Upper lobe of right lung (tissue), 1 donor: ENCODE measurements at regions not wholly inside any gene's neighbourhood (a gene's known extent, or its start where the extent isn't known, plus 50 kb on each side); places are given as distances from the start of the nearest gene placed in this dataset.

Source experiments
- ATAC-seq: fragments of 200-7000 bp; cut with Tn5 transposase; one replicate; pipeline ENCODE4 v1.9.1; 2020; ENCODE audit warnings: mild to moderate bottlenecking, moderate library complexity
- DNase-seq: peaks from one replicate; pipeline ENCODE4 v3.0.0-alpha.2; 2020
- H3K27ac ChIP-seq: fragments of 200-600 bp; one replicate; pipeline ENCODE4 v1.8.0; 2022
- H3K27me3 ChIP-seq: fragments of 200-600 bp; one replicate; pipeline ENCODE4 v1.8.0; 2022; ENCODE audit warnings: mild to moderate bottlenecking
- H3K36me3 ChIP-seq: fragments of 200-600 bp; one replicate; pipeline ENCODE4 v1.8.0; 2022
- H3K4me1 ChIP-seq: fragments of 200-600 bp; one replicate; pipeline ENCODE4 v1.8.0; 2022
- H3K4me3 ChIP-seq: fragments of 200-600 bp; one replicate; pipeline ENCODE4 v1.8.0; 2022; ENCODE audit warnings: mild to moderate bottlenecking
- H3K9me3 ChIP-seq: fragments of 200-600 bp; one replicate; pipeline ENCODE4 v1.8.0; 2022
- CTCF ChIP-seq: fragments of 200-600 bp; IDR thresholded peaks from one replicate; pipeline ENCODE4 v1.8.0; 2022; ENCODE audit warnings: antibody characterized with exemption
- intact Hi-C: fragments of 100-400 bp; cut with DNase I; formaldehyde crosslinking; loops from one replicate; pipeline ENCODE4 v1.11.0; 2022
- donor health status: DM: no; HTN: yes; CAD: no; lungs with severe emphysema.

- no peak for TF ChIP-seq CTCF
- no peaks in the 10 kb centered on the region for H3K9me3 ChIP-seq
- DNase-seq = no peak
- no peak overlapping the region for H3K27ac ChIP-seq
- no peaks in the 10 kb centered on the region for H3K4me1 ChIP-seq
- no peaks in the 10 kb centered on the region for H3K27me3 ChIP-seq
- ATAC-seq = no peak
- intact Hi-C loops = no loop called here
- H3K4me3 ChIP-seq = no peak overlapping the region
- no peaks in the 10 kb centered on the region for H3K36me3 ChIP-seq
Measured at GRCh38 chr13:89790696-89791095, 1556.8 kb upstream of the MIR17HG start.

- Histone ChIP-seq H3K36me3 (no peaks in the 10 kb centered on the region), H3K4me3 (no peak overlapping the region), H3K4me1 (no peaks in the 10 kb centered on the region), H3K27ac (no peak overlapping the region), H3K9me3 (no peaks in the 10 kb centered on the region), H3K27me3 (no peaks in the 10 kb centered on the region)
- no peak for ATAC-seq
- no peak for DNase-seq
- intact Hi-C loops = no loop called here
- TF ChIP-seq CTCF = no peak
Measured at GRCh38 chr13:89791971-89792630, 1555.4 kb upstream of the MIR17HG start.

DNA sequence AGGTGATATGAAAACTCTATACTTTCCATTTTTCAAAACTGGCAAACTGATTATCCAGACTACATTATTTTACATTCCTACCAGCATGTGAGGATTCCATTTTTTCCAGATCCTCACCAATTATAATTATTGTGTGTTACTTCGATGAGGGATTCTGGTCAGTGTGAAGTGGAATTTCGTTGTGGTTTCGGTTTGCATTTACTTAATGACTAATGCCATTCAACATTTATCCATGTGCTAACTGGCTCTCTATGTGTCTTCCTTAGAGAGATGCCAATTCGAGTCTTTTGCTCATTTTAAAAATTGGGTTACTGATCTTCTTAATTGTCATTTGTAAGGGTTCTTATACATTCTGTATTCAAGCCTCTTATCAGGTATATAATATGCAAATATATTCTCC lies 1551.3 kb upstream of the MIR17HG start:
- TF ChIP-seq CTCF = no peak
- Histone ChIP-seq H3K27me3 (no peaks in the 10 kb centered on the region), H3K36me3 (no peaks in the 10 kb centered on the region), H3K4me3 (no peak overlapping the region), H3K9me3 (no peaks in the 10 kb centered on the region), H3K4me1 (no peaks in the 10 kb centered on the region), H3K27ac (no peak overlapping the region)
- intact Hi-C loops = no loop called here
- DNase-seq (no peak), ATAC-seq (no peak)

DNA sequence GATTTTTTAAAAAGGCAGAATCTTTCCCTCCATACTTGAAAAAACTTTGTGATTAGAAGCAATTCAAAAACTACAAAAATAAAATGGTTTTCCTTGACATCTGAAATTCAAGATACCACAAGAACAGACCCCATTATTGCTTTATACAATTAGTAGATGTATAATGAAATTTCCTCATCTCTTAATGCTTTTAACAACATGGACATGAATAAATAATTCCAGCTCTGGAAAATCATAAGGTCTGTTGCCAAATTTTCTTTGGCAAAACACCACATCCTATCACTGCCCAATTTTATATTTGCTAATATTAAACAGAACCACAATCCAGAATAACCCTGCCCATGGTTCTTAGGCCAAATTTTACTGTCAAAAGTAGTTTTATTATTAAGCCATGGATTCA lies 1543.6 kb upstream of the MIR17HG start:
- DNase-seq = no peak
- H3K36me3 ChIP-seq = no peaks in the 10 kb centered on the region
- no peaks in the 10 kb centered on the region for H3K27me3 ChIP-seq
- no peak overlapping the region for H3K27ac ChIP-seq
- H3K4me1 ChIP-seq = no peaks in the 10 kb centered on the region
- no peaks in the 10 kb centered on the region for H3K9me3 ChIP-seq
- no peak overlapping the region for H3K4me3 ChIP-seq
- no peak for TF ChIP-seq CTCF
- no peak for ATAC-seq
- intact Hi-C loops = no loop called here

DNA sequence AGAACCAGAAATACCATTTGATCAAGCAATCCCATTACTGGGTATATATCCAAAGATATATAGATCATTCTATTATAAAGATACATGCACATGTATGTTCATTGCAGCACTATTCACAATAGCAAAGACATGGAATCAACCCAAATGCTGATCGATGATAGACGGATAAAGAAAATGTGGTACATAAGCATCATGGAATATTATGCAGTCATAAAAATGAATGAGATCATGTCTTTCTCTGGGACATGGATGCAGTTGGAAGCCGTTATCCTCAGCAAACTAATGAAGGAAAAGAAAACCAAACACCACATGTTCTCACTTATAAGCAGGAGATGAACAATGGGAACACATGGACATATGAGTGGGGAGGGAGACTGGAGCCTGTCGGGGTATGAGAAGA lies 1540.9 kb upstream of the MIR17HG start:
- DNase-seq (no peak), ATAC-seq (no peak)
- intact Hi-C loops = no loop called here
- no peaks in the 10 kb centered on the region for H3K27me3 ChIP-seq
- H3K4me3 ChIP-seq = no peak overlapping the region
- no peak for TF ChIP-seq CTCF
- H3K27ac ChIP-seq = no peak overlapping the region
- H3K36me3 ChIP-seq = no peaks in the 10 kb centered on the region
- H3K9me3 ChIP-seq = no peaks in the 10 kb centered on the region
- H3K4me1 ChIP-seq = no peaks in the 10 kb centered on the region

- no peak overlapping the region for H3K27ac ChIP-seq
- no peak overlapping the region for H3K4me3 ChIP-seq
- intact Hi-C loops = no loop called here
- no peak for TF ChIP-seq CTCF
- no peaks in the 10 kb centered on the region for H3K36me3 ChIP-seq
- H3K4me1 ChIP-seq = no peaks in the 10 kb centered on the region
- no peaks in the 10 kb centered on the region for H3K27me3 ChIP-seq
- no peaks in the 10 kb centered on the region for H3K9me3 ChIP-seq
- ATAC-seq (no peak), DNase-seq (no peak)
Measured at GRCh38 chr13:89812856-89813255, 1534.6 kb upstream of the MIR17HG start.
